Body of pancreas (tissue), 4 donors: ENCODE measurements at regions not wholly inside any gene's neighbourhood (a gene's known extent, or its start where the extent isn't known, plus 50 kb on each side); places are given as distances from the start of the nearest gene placed in this dataset.
A peak's percentile ranks its signal among the peaks of the same experiment; 100 is the strongest.

ENCODE experiments used
- ATAC-seq: fragments of 150-250 bp; one replicate; pipeline ENCODE4 v1.9.1; 2016
- DNase-seq, 4 donors: peaks; one replicate each; pipeline ENCODE4 v3.0.0-alpha.2; 2019
- H3K27ac ChIP-seq, 4 donors: fragments of 200-600 bp; sonication (generic); 1 replicate in 3 of 4; 2 replicates in 1 of 4; pipeline versions ENCODE4 v1.5.1 to v1.6.1; 2016 to 2019; ENCODE audit warnings: mild to moderate bottlenecking in 1 of 4, mixed read lengths in 1 of 4, moderate library complexity in 1 of 4
- H3K27me3 ChIP-seq, 2 donors: fragments of 200-600 bp; sonication (generic); one replicate each; pipeline ENCODE4 v1.6.0; 2016; ENCODE audit warnings: mild to moderate bottlenecking in 1 of 2
- H3K36me3 ChIP-seq, 2 donors: fragments of 200-600 bp; sonication (generic); replicated peaks in 1 of 2; 2 replicates each; pipeline ENCODE4 v1.5.1; 2016; ENCODE audit warnings: low read depth in 2 of 2; ENCODE audit not compliant: insufficient read depth in 1 of 2
- H3K4me1 ChIP-seq: fragments of 200-600 bp; sonication (generic); one replicate; pipeline ENCODE4 v1.6.0; 2016
- H3K4me3 ChIP-seq, 2 donors: fragments of 200-600 bp; sonication (generic); 1 replicate in 1 of 2; 2 replicates in 1 of 2; pipeline ENCODE4 v1.5.1; 2016 to 2019
- H3K9me3 ChIP-seq, 3 donors: fragments of 200-600 bp; sonication (generic); 1 replicate in 2 of 3; 2 replicates in 1 of 3; pipeline ENCODE4 v1.5.1; 2016
- CTCF ChIP-seq, 7 experiments: fragments of 450-650 bp in 4 of 7; fragments of 200-600 bp in 3 of 7; sonication (generic) in 3 of 7; IDR thresholded peaks; one replicate each; pipeline ENCODE4 v1.5.1; 2016 to 2019; ENCODE audit warnings: antibody characterized with exemption in 7 of 7
- POLR2A ChIP-seq, 3 donors: fragments of 450-650 bp; IDR thresholded peaks; one replicate each; pipeline ENCODE4 v1.6.1; 2016; ENCODE audit warnings: antibody characterized with exemption in 3 of 3, mild to moderate bottlenecking in 2 of 3
- WGBS, 2 donors: methylation state at CpG; one replicate each; pipeline ENCODE4 v1.1.5; 2017; 5-methylcytosine and 5-hydroxymethylcytosine counted together
- intact Hi-C: fragments of 100-400 bp; cut with DNase I; formaldehyde crosslinking; loops from one replicate; pipeline ENCODE4 v1.15.1; 2023

GRCh38 chr4:16450724-16451123 is 224.5 kb upstream of the TAPT1 start:
- Histone ChIP-seq H3K9me3 (no peaks in the 10 kb centered on the region), H3K4me3 (no peak overlapping the region), H3K27ac (no peak overlapping the region), H3K36me3 (no peaks in the 10 kb centered on the region), H3K4me1 (peaks cover 6% of the 10 kb centered on the region), H3K27me3 (no peaks in the 10 kb centered on the region)
- no peak for ATAC-seq
- WGBS, 2 donors, result 81 to 88% methylated on average over 1 of the region's 1 CpG
- intact Hi-C loops, result no loop called here
- TF ChIP-seq CTCF (IDR thresholded peaks at IDR 0.05) (peak in 1 of 7 experiments; percentile 12), POLR2A (IDR thresholded peaks at IDR 0.05) (no peak)
- DNase-seq, result no peak

GRCh38 chr4:16450031-16450430 is 223.8 kb upstream of the TAPT1 start:
- DNase-seq, result no peak
- intact Hi-C loops, result no loop called here
- H3K27ac ChIP-seq, result no peak overlapping the region
- no peak for ATAC-seq
- no peaks in the 10 kb centered on the region for H3K36me3 ChIP-seq
- H3K9me3 ChIP-seq, result no peaks in the 10 kb centered on the region
- 41 to 63% methylated on average over 3 of the region's 3 CpGs for WGBS, 2 donors
- TF ChIP-seq POLR2A (IDR thresholded peaks at IDR 0.05) (no peak), CTCF (IDR thresholded peaks at IDR 0.05) (no peak)
- peaks cover 6% of the 10 kb centered on the region for H3K4me1 ChIP-seq
- no peaks in the 10 kb centered on the region for H3K27me3 ChIP-seq
- no peak overlapping the region for H3K4me3 ChIP-seq

GRCh38 chr4:16449406-16449805 is 223.1 kb upstream of the TAPT1 start:
- H3K27ac ChIP-seq, result no peak overlapping the region
- 80 to 82% methylated on average over 2 of the region's 2 CpGs for WGBS, 2 donors
- no peak overlapping the region for H3K4me3 ChIP-seq
- no peak for ATAC-seq
- no peaks in the 10 kb centered on the region for H3K9me3 ChIP-seq
- H3K27me3 ChIP-seq, result no peaks in the 10 kb centered on the region
- no peaks in the 10 kb centered on the region for H3K36me3 ChIP-seq
- intact Hi-C loops, result no loop called here
- peaks cover 6% of the 10 kb centered on the region for H3K4me1 ChIP-seq
- TF ChIP-seq POLR2A (IDR thresholded peaks at IDR 0.05) (no peak), CTCF (IDR thresholded peaks at IDR 0.05) (no peak)
- no peak for DNase-seq

- DNase-seq (no peak), ATAC-seq (no peak)
- peak overlapping the region in 1 of 4 donors; percentile 19 for H3K27ac ChIP-seq
- no peaks in the 10 kb centered on the region for H3K36me3 ChIP-seq
- H3K4me1 ChIP-seq, result peaks cover 6% of the 10 kb centered on the region
- no peaks in the 10 kb centered on the region for H3K27me3 ChIP-seq
- WGBS, 2 donors, result 24 to 49% methylated on average over 9 of the region's 9 CpGs
- TF ChIP-seq CTCF (IDR thresholded peaks at IDR 0.05) (no peak), POLR2A (IDR thresholded peaks at IDR 0.05) (no peak)
- intact Hi-C loops, result no loop called here
- H3K9me3 ChIP-seq, result no peaks in the 10 kb centered on the region
- H3K4me3 ChIP-seq, result no peak overlapping the region
Observed at GRCh38 chr4:16448241-16448840, 222.1 kb upstream of the TAPT1 start.

GRCh38 chr4:16443504-16444088 is 217.3 kb upstream of the TAPT1 start:
- Histone ChIP-seq H3K27me3 (no peaks in the 10 kb centered on the region), H3K4me1 (peaks cover 6% of the 10 kb centered on the region), H3K36me3 (no peaks in the 10 kb centered on the region), H3K9me3 (peaks cover 0 to 2% (median 0%) of the 10 kb centered on the region in 3 donors), H3K27ac (no peak overlapping the region), H3K4me3 (no peak overlapping the region)
- 65 to 85% methylated on average over 2 of the region's 2 CpGs for WGBS, 2 donors
- peak; percentile 55 for ATAC-seq
- intact Hi-C loops, result no loop called here
- DNase-seq, result peak in 2 of 4 donors; percentile 6 to 13
- TF ChIP-seq POLR2A (IDR thresholded peaks at IDR 0.05) (no peak), CTCF (IDR thresholded peaks at IDR 0.05) (peak; percentile 28 to 68 (median 60))
